Neuronal stem cell (in vitro differentiated cells): ENCODE measurements at regions not wholly inside any gene's neighbourhood (a gene's known extent, or its start where the extent isn't known, plus 50 kb on each side); places are given as distances from the start of the nearest gene placed in this dataset.

Source experiments
- DNase-seq: peaks from one replicate; pipeline ENCODE4 v3.0.0-alpha.2; 2013; ENCODE audit warnings: low spot score
- H2AFZ ChIP-seq: one replicate; pipeline ENCODE4 v1.6.1; 2013; ENCODE audit warnings: mild to moderate bottlenecking, low read length, inconsistent platforms
- H2AK5ac ChIP-seq: 2 replicates; pipeline ENCODE4 v1.6.1; 2013; ENCODE audit warnings: low read depth, mild to moderate bottlenecking, inconsistent platforms, low read length, moderate library complexity, mixed read lengths
- H2BK120ac ChIP-seq: 2 replicates; pipeline ENCODE4 v1.6.1; 2013; ENCODE audit warnings: low read depth, mild to moderate bottlenecking, inconsistent platforms, low read length, moderate library complexity, mixed read lengths
- H2BK12ac ChIP-seq: one replicate; pipeline ENCODE4 v1.6.1; 2013; ENCODE audit warnings: low read length, inconsistent platforms
- H2BK15ac ChIP-seq: 2 replicates; pipeline ENCODE4 v1.6.1; 2013; ENCODE audit warnings: mild to moderate bottlenecking, low read length, inconsistent platforms, mixed read lengths
- H2BK5ac ChIP-seq: one replicate; pipeline ENCODE4 v1.6.1; 2013; ENCODE audit warnings: inconsistent platforms, mild to moderate bottlenecking, low read length, moderate library complexity
- H3K14ac ChIP-seq: one replicate; pipeline ENCODE4 v1.6.1; 2013; ENCODE audit warnings: low read length, inconsistent platforms
- H3K18ac ChIP-seq: 2 replicates; pipeline ENCODE4 v1.6.1; 2013; ENCODE audit warnings: low read length, inconsistent platforms
- H3K23ac ChIP-seq: 2 replicates; pipeline ENCODE4 v1.6.1; 2013; ENCODE audit warnings: low read depth, mild to moderate bottlenecking, mixed read lengths, low read length, inconsistent platforms; ENCODE audit not compliant: poor library complexity
- H3K27ac ChIP-seq: replicated peaks from 3 replicates; pipeline ENCODE4 v1.5.1; 2013; ENCODE audit warnings: low read length, inconsistent platforms
- H3K27me3 ChIP-seq, 3 experiments: 2 replicates each; pipeline ENCODE4 v1.6.1; 2013; ENCODE audit warnings: low read length in 3 of 3, mild to moderate bottlenecking in 2 of 3, inconsistent platforms in 1 of 3, low read depth in 1 of 3, mixed read lengths in 1 of 3, moderate library complexity in 1 of 3; ENCODE audit not compliant: control insufficient read depth in 3 of 3, insufficient read depth in 3 of 3
- H3K36me3 ChIP-seq, 2 donors: replicated peaks in 1 of 2; 2 replicates each; pipeline ENCODE4 v1.6.1; 2013; ENCODE audit warnings: low read length in 2 of 2; ENCODE audit not compliant: control insufficient read depth in 2 of 2, insufficient read depth in 2 of 2
- H3K4ac ChIP-seq: 2 replicates; pipeline ENCODE4 v1.6.1; 2013; ENCODE audit warnings: inconsistent platforms, mild to moderate bottlenecking, low read length, moderate library complexity
- H3K4me1 ChIP-seq, 2 donors: 1 replicate in 1 of 2; 2 replicates in 1 of 2; pipeline ENCODE4 v1.6.1; 2013; ENCODE audit warnings: low read length in 2 of 2, low read depth in 1 of 2; ENCODE audit not compliant: control insufficient read depth in 2 of 2, insufficient read depth in 1 of 2
- H3K4me2 ChIP-seq: one replicate; pipeline ENCODE4 v1.6.1; 2013; ENCODE audit warnings: mild to moderate bottlenecking, low read length, inconsistent platforms; ENCODE audit not compliant: insufficient read depth, poor library complexity, severe bottlenecking
- H3K4me3 ChIP-seq, 2 donors: 2 replicates each; pipeline ENCODE4 v1.5.1; 2013; ENCODE audit warnings: low read length in 2 of 2, mild to moderate bottlenecking in 2 of 2, inconsistent platforms in 1 of 2, moderate library complexity in 1 of 2
- H3K79me1 ChIP-seq: one replicate; pipeline ENCODE4 v1.6.1; 2013; ENCODE audit warnings: low read depth, mild to moderate bottlenecking, inconsistent platforms, low read length, moderate library complexity
- H3K9ac ChIP-seq: one replicate; pipeline ENCODE4 v1.6.1; 2013; ENCODE audit warnings: mild to moderate bottlenecking, low read depth, low read length, inconsistent platforms; ENCODE audit not compliant: poor library complexity
- H3K9me3 ChIP-seq, 2 donors: replicated peaks in 1 of 2; 2 replicates each; pipeline versions ENCODE3 to v1.6.1; 2013; ENCODE audit warnings: low read length in 2 of 2, mild to moderate bottlenecking in 2 of 2, inconsistent platforms in 1 of 2, low read depth in 1 of 2, mixed read lengths in 1 of 2, moderate library complexity in 1 of 2; ENCODE audit not compliant: control insufficient read depth in 2 of 2, insufficient read depth in 1 of 2
- H4K8ac ChIP-seq: one replicate; pipeline ENCODE4 v1.6.1; 2013; ENCODE audit warnings: low read depth, mild to moderate bottlenecking, inconsistent platforms, low read length, moderate library complexity
- H4K91ac ChIP-seq: one replicate; pipeline ENCODE4 v1.6.1; 2013; ENCODE audit warnings: low read length, low read depth, mild to moderate bottlenecking, inconsistent platforms; ENCODE audit not compliant: poor library complexity
- WGBS, 2 donors: extraction: QIAGEN DNeasy Blood & Tissue Kit; methylation state at CpG; one replicate each; pipeline ENCODE4 v1.1.7; 2013; ENCODE audit warnings: missing lambda C conversion rate in 2 of 2, mixed read lengths in 1 of 2; ENCODE audit not compliant: insufficient read length in 2 of 2, insufficient replicate concordance in 1 of 2; ENCODE audit errors: extremely low coverage in 2 of 2; 5-methylcytosine and 5-hydroxymethylcytosine counted together

GRCh38 chr14:65269732-65270131, 142.8 kb upstream of the FUT8 start:
- no peak overlapping the region for H3K9ac ChIP-seq
- no peak overlapping the region for H3K14ac ChIP-seq
- H2AFZ ChIP-seq = no peak overlapping the region
- H3K4me2 ChIP-seq = no peak overlapping the region
- H4K91ac ChIP-seq = no peak overlapping the region
- DNase-seq = no peak
- no peak overlapping the region for H2BK120ac ChIP-seq
- no peak overlapping the region for H3K18ac ChIP-seq
- no peak overlapping the region for H3K4ac ChIP-seq
- no peaks in the 10 kb centered on the region for H3K4me1 ChIP-seq
- H3K9me3 ChIP-seq = no peaks in the 10 kb centered on the region
- no peak overlapping the region for H2BK12ac ChIP-seq
- no peaks in the 10 kb centered on the region for H3K79me1 ChIP-seq
- no peak overlapping the region for H3K27ac ChIP-seq
- no peaks in the 10 kb centered on the region for H3K27me3 ChIP-seq
- H3K36me3 ChIP-seq = no peaks in the 10 kb centered on the region
- no CpG with 5 or more reads among the region's 1 CpG for WGBS, 2 donors
- H2BK15ac ChIP-seq = no peak overlapping the region
- no peak overlapping the region for H2AK5ac ChIP-seq
- no peak overlapping the region for H3K4me3 ChIP-seq
- no peak overlapping the region for H3K23ac ChIP-seq
- H4K8ac ChIP-seq = no peak overlapping the region
- no peak overlapping the region for H2BK5ac ChIP-seq

GRCh38 chr14:65277027-65277426, 135.5 kb upstream of the FUT8 start:
- no peak overlapping the region for H3K4me2 ChIP-seq
- H3K27me3 ChIP-seq = no peaks in the 10 kb centered on the region
- H3K9ac ChIP-seq = no peak overlapping the region
- H2BK15ac ChIP-seq = no peak overlapping the region
- H3K36me3 ChIP-seq = no peaks in the 10 kb centered on the region
- H3K79me1 ChIP-seq = no peaks in the 10 kb centered on the region
- no peak overlapping the region for H3K4ac ChIP-seq
- no peak overlapping the region for H2BK120ac ChIP-seq
- peaks cover 4 to 5% of the 10 kb centered on the region in 2 donors for H3K4me1 ChIP-seq
- no peak overlapping the region for H4K91ac ChIP-seq
- H3K27ac ChIP-seq = peak overlapping the region; percentile 46
- peaks cover 0 to 4% of the 10 kb centered on the region in 2 donors for H3K9me3 ChIP-seq
- no peak overlapping the region for H3K4me3 ChIP-seq
- H3K23ac ChIP-seq = no peak overlapping the region
- H3K14ac ChIP-seq = no peak overlapping the region
- no peak overlapping the region for H2BK5ac ChIP-seq
- no peak overlapping the region for H4K8ac ChIP-seq
- no peak overlapping the region for H2BK12ac ChIP-seq
- no CpG with 5 or more reads among the region's 4 CpGs for WGBS, 2 donors
- H3K18ac ChIP-seq = no peak overlapping the region
- no peak overlapping the region for H2AFZ ChIP-seq
- no peak overlapping the region for H2AK5ac ChIP-seq
- DNase-seq = no peak

- Histone ChIP-seq H3K79me1 (no peaks in the 10 kb centered on the region), H4K91ac (no peak overlapping the region), H3K18ac (no peak overlapping the region), H2BK120ac (no peak overlapping the region), H2AK5ac (no peak overlapping the region), H3K9me3 (peaks cover 0 to 4% of the 10 kb centered on the region in 2 donors), H3K14ac (no peak overlapping the region), H4K8ac (no peak overlapping the region), H3K4me1 (peaks cover 7 to 12% of the 10 kb centered on the region in 2 donors), H3K4me3 (no peak overlapping the region), H3K9ac (no peak overlapping the region), H3K27me3 (no peaks in the 10 kb centered on the region), H3K23ac (no peak overlapping the region), H2BK5ac (no peak overlapping the region), H2BK12ac (no peak overlapping the region), H3K4ac (no peak overlapping the region), H2BK15ac (no peak overlapping the region), H3K4me2 (no peak overlapping the region), H2AFZ (no peak overlapping the region), H3K36me3 (no peaks in the 10 kb centered on the region), H3K27ac (peak overlapping the region; percentile 29)
- no peak for DNase-seq
- no CpG with 5 or more reads among the region's 6 CpGs for WGBS, 2 donors
Observed at GRCh38 chr14:65277580-65278270, 134.8 kb upstream of the FUT8 start.

GRCh38 chr14:65278589-65278988, 133.9 kb upstream of the FUT8 start:
- no peaks in the 10 kb centered on the region for H3K36me3 ChIP-seq
- no peak overlapping the region for H4K91ac ChIP-seq
- WGBS, 2 donors = no CpG with 5 or more reads among the region's 4 CpGs
- no peaks in the 10 kb centered on the region for H3K27me3 ChIP-seq
- H3K23ac ChIP-seq = no peak overlapping the region
- H3K4me2 ChIP-seq = no peak overlapping the region
- no peak for DNase-seq
- H2BK120ac ChIP-seq = no peak overlapping the region
- H3K9me3 ChIP-seq = peaks cover 0 to 4% of the 10 kb centered on the region in 2 donors
- no peak overlapping the region for H3K9ac ChIP-seq
- H3K4me1 ChIP-seq = peaks cover 7 to 17% of the 10 kb centered on the region in 2 donors
- H3K4ac ChIP-seq = no peak overlapping the region
- H3K18ac ChIP-seq = no peak overlapping the region
- no peak overlapping the region for H3K14ac ChIP-seq
- H3K4me3 ChIP-seq = no peak overlapping the region
- no peak overlapping the region for H2AK5ac ChIP-seq
- no peak overlapping the region for H2AFZ ChIP-seq
- H3K27ac ChIP-seq = no peak overlapping the region
- no peak overlapping the region for H2BK5ac ChIP-seq
- H2BK12ac ChIP-seq = no peak overlapping the region
- no peaks in the 10 kb centered on the region for H3K79me1 ChIP-seq
- no peak overlapping the region for H2BK15ac ChIP-seq
- no peak overlapping the region for H4K8ac ChIP-seq
